GM18517 (cell line): ENCODE measurements at regions not wholly inside any gene's neighbourhood (a gene's known extent, or its start where the extent isn't known, plus 50 kb on each side); places are given as distances from the start of the nearest gene placed in this dataset.

Experiments used
- ATAC-seq: cut with Tn5 transposase; IDR thresholded peaks from one replicate; pipeline ENCODE4 v1.9.1; 2021; ENCODE audit warnings: mild to moderate bottlenecking, moderate library complexity; ENCODE audit not compliant: unreplicated experiment

- ATAC-seq, result no peak
Measured at GRCh38 chr1:200253774-200254495, 155.9 kb downstream of the ZNF281 start.

DNA sequence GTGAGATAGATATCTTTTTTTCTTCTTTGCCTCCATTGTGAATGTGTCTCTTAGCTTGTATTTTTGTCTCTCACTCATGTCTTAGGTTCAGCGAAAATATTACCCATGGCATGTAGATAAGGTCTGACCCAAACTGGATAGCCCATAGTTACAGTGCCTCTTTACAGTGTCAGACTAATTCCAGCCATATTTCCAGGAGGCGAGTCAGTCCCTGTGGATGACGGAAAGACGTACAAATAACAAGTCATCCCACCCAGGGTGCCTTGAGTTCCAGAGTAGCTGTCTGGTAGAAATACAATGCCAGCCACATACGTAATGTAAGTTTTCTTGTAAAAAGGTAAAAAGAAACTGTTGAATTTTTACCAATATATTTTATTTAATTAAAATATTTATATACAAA, 157.3 kb downstream of the ZNF281 start:
- ATAC-seq, result no peak

GRCh38 chr1:200250469-200250868, 159.4 kb downstream of the ZNF281 start:
- no peak for ATAC-seq

- no peak for ATAC-seq
Measured at GRCh38 chr1:200248541-200248940, 161.3 kb downstream of the ZNF281 start.

DNA sequence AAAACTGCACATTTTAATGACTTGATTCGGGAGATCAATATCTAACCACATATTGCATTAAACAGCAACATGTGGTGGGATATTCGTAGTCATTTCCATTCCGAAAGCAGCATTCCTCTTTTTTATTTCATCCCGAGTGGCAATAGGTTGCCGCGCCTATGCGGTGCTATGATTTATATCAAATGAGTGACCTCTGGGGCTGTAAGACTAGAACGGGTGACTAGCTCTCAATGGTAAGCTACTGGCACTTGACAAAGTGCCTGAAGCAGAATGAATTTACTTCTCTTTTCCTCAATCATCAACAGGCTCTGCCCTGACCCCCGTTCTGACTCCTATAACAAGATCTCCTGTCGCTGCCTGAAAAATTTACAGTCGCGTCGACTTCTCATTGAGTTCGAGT, 162.3 kb downstream of the ZNF281 start:
- ATAC-seq, result no peak

DNA sequence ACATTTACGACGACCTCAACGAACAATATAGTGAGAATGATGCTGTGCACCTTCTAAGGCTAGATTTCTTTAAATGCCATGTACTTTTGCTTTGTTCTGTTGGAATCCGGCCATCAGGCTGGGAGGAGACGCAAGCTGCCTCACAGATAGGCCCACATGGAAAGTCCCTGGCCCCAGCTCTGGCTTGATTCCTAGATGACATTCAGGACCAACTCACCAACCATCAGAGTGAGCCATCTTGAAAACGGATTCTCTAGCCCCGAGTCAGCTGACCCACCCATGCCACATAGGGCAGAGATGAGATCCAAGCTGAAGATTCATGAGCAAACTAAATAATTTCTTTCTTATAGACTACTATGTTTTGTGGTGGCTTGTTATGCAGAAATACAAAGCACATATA, 164.4 kb downstream of the ZNF281 start:
- ATAC-seq, result no peak

DNA sequence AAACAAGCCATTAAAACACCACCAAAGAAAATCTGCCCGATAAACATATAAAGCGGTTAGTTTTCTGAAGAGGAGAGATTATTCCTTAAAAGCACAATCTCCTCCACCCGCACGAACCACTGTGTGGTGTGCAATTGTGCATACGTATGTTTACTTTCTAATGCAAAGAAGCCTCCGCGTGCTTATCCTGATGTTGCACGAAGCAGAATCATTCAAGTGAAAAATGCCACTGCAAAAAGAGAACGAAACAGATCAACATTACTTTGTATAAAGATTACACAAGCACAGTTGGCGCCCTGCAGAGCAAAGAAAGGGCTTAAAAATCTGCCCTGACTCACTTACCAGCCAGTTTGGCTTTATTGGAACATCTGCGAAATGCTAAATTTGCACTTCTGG, 166.8 kb downstream of the ZNF281 start:
- no peak for ATAC-seq

- ATAC-seq, result no peak
Measured at GRCh38 chr1:200242110-200243041, 167.5 kb downstream of the ZNF281 start.

DNA sequence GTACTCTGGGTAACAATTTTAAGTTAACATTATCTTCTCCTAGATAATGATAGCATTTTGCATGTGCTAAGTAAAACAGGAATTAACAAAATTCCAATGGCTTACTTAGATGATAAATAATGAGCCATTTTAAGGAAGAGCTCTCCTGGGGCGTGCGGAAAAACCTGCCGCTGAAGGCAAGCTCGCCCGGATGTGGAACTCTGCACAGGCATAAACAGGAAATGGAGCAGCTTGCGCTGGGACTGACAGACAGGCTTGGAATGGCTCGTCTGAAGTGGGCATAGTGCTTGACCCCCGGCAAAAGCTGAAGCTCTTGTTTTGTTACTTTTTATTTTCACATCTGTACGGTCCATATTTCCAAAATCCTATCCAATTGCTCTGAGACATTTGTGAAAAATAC, 169.2 kb downstream of the ZNF281 start:
- no peak for ATAC-seq

- ATAC-seq, result no peak
Measured at GRCh38 chr1:200238311-200238710, 171.5 kb downstream of the ZNF281 start.

GRCh38 chr1:200237066-200237465, 172.8 kb downstream of the ZNF281 start:
- no peak for ATAC-seq

- ATAC-seq, result no peak
Measured at GRCh38 chr1:200234938-200235337, 174.9 kb downstream of the ZNF281 start.

DNA sequence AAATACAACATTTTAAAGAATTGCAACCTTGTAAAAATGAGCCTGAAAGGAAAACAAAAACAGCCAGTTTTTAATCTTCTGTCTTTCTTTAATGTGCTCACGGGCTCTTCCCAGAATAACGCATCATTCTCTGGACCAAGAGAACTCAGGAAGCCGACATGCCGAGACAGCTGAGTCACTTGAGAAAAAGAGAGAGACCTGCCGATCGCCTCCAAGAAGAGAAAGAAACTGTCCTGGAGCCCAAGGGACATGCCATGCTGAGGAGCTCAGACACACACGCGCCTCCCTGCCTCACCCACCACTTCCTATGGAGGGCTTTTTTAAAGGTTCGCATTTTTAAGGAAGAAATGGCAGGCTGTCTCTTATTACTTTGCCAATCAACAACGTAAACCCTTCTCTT, 176.4 kb downstream of the ZNF281 start:
- ATAC-seq, result no peak

- no peak for ATAC-seq
Measured at GRCh38 chr1:200231787-200232231, 178.0 kb downstream of the ZNF281 start.

- ATAC-seq, result no peak
Measured at GRCh38 chr1:200230671-200231070, 179.2 kb downstream of the ZNF281 start.

- ATAC-seq, result no peak
Measured at GRCh38 chr1:200228486-200228885, 181.3 kb downstream of the ZNF281 start.

- ATAC-seq, result no peak
Measured at GRCh38 chr1:200228081-200228480, 181.8 kb downstream of the ZNF281 start.
